ENCODE measurements at regions not wholly inside any gene's neighbourhood (a gene's known extent, or its start where the extent isn't known, plus 50 kb on each side); places are given as distances from the start of the nearest gene placed in this dataset.

DNA sequence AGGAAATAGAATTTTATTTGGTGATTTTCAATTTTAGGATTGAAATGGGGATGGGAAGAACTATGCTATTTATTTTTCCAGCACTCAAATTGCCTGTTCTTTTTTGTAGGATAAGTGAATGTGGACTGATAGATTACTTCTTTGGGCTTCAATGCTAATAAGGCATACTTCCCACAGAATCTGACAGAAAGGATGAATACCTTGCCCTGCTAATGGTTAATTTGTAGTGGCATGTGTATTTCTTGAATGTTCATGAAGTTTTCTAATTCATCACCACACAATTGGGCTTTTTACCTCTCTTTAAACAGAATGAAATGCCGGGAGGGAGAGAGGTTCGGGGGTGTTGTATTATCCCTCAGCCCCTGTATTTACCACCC, 369.1 kb upstream of the ADGRL2 start:
- no peak for DNase-seq

DNA sequence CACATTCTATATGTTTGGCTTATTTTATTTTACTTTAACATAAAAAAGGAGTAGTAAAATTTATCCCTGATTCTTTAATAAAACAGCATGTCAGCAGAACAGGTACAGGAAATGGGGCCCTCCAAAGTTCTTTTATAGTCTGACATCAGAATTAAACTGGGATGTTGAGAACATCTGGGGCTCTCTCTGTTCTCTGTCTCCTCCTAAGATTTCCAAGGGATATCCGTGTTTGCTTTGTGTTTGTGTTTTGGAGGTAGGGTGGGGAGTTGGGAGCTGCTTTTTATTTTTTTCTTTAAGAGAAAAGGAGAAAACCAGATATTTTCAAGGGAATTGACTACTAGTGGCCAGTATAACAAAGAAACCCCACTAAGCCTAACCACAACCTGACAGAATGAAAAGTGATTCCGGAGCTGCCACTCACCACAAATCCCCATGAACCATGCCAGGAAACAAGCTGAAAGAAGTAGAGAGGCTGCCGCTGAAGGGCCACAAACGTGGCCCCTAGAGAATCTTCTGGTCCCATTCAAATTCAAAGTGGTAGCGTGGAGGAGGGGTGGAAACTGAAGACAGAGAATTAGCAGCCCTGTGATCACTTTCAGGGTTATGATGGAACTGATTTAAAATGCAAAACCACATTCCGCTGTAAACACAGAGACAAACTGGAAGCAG, 369.6 kb upstream of the ADGRL2 start:
- DNase-seq = no peak

DNA sequence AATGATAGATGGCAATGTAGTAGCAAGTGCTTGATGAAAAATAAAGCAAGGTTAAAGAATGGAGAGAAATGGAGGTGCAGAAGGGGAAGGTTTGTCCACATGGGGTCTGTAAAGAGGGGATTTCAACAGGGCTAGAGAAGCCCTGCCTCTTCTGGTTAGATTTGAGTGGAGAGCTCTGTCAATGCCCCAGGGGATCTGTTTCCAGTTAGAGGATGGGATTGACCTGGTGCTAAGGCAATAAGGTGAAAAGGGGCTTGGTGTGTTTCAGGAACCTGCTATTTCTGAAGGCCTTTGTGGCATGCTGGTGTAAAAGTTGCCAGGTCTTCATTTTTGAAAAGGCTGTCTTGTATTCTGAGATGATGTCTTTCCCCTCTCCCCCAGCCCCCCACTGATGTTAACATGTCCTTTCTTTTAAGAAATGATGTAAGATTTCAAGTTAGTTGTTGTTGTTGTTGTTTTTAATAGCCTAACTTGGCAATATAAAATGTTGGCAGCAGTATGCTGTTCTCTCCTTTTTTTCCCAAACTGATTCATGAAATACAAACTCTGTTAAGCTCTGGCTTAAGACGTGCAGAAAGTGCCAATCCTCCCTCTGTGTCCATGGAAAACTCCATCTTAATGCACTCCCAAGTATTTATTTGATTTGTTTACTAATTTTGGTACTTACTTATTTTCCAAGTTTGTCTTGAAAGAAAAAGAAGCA, 370.3 kb upstream of the ADGRL2 start:
- DNase-seq = no peak

DNA sequence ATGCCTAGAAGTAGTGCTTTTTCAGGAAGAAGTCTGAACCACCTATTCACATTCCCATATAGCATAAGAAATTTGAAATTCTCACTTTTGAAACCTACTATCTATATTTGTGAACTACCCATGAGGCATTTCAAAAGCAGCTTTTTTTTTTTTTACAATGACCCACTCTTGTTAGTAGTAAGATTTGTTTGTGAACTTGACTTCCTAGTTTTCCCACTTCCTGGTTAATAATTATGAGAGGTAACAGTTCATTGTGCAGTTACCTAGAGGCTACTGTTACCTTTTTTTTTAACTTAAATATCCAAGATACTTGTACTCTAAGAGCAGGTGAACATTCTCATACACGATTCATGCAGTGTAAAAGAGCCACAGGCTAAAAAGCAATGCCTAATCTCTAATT, 371.7 kb upstream of the ADGRL2 start:
- DNase-seq = no peak

DNA sequence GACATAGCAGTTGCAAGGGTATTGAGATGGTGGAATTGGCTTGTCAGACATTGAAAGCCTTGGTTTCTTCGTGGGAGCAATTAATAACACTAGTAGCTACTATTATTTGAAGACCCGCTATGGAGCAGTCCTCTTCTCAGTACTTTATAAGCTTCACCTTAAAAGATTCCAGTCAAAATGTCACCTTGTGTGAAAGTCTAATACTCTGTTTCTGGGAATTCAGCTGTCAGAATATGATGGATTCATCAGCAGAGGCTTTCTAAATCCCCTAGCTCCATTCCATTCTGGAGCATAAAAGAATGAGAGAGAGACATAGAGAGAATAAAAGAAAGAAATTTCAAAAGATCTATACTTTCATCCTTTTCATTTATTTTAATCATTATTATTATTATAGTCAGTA, 375.9 kb upstream of the ADGRL2 start:
- DNase-seq = no peak

DNA sequence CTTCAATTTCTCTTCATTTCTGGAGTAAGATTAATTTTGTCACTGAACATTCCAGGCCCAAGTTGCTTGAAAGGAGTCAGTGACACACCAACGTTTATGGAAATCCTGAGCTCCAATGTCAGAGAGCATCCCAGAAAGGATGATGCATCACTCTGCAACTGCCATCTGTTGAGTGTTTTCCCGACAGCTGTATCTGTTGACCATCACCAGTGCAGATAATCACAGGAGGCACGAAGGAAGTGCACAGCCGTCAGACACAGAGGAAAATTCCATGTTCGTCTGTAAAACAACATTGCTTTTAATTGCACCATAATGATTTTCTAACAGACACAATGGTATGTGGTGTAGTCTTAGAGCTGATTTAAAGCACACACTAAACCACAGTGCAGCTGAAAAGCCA, 376.7 kb upstream of the ADGRL2 start:
- no peak for DNase-seq

DNA sequence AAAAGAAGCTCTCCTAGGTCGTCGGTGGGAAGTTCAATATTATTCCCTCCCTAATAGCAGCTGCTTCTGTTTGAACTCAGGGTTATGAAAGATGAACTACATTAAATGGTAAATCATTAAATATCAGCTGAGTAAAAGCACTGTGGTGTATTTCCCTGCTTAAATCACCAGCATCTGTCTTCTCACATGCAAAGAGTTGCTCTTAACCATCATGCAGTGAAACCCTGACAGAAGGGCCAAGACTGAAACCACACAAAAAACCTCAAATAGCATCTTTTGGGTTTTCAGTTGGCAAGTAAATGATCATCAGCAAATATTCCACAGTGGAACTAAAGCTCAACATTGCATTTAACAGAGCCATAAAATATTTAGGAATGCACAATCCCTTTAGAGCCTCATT, 380.0 kb upstream of the ADGRL2 start:
- no peak for DNase-seq

DNA sequence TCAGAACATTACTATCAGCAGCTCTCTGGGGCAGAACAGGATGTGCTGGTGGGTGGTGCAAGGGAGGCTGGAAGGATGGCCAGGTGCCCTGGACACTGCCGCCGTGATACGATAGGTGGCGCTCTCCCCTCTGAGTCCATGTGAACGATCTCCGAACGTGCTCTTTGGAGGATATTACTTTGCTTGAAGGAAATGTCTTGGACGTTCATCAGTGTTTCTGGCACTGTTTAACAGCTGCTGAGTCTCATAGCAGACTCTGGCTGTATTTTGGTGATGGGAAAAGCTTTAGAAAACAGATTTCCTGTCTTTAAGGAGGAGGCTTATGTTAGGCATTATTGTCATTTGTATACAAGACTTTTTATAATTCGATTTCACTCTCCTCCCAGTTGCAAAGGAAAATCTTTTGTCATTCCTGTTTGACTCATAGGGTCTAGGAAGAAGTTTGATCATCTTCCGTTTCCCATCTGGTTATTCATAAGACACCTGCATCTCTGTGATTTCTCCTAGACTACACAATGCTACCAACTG, 386.2 kb upstream of the ADGRL2 start:
- peak; percentile 35 for DNase-seq

DNA sequence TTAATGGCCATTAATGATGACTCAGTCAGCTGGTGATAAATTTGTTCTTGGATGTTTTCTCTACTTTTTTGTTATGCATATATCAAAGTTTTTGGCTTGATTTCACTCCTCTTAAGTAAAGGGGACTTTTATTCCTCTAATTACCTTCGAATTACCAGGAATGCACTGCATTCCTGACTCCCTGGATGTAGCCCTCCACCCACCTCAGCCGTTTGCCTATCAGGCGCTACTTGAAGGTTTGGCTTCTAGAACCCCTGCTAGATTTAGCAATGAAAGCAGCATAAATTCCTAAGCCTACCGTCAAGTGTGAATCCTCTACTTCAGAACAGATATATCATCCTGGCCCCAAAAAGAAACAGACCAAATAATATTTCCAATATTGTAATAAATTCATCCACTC, 387.8 kb upstream of the ADGRL2 start:
- no peak for DNase-seq

DNA sequence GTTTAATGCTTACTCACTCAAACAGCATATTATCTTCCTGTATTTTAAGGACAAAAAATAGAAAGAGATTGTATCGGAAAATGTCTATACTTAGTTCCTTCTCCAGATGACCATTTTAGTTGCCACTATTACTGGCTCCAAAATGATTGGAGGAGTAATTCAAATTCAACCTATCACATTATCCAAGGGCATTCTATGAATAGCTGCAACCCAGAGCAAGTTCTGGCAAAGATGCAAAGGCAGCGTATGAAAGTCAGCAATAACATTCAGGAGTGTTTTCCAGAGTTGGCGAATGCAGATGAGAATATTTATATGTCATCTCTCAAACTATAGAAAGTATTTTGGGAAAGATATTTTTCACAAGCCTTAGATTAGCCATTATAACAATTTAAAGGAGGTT, 389.8 kb upstream of the ADGRL2 start:
- no peak for DNase-seq

DNA sequence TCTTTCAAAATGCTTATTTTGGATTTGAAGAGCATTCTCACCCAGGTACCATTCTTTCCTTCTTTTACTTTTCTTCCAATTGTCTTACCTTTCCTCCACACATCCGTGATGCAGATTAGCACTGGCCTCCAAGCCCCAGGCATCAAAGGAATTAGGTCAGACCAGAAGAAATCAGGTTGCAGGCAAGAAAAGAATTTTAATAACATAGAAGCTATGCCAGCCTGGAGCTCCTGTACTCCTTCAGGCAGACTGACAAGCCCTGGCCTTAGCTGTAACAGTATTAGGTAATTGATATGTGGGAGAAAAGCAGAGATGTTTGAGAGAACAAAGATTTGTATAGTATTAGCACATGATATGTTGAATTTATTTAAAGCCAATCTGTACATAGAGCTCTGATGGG, 390.4 kb upstream of the ADGRL2 start:
- no peak for DNase-seq

DNA sequence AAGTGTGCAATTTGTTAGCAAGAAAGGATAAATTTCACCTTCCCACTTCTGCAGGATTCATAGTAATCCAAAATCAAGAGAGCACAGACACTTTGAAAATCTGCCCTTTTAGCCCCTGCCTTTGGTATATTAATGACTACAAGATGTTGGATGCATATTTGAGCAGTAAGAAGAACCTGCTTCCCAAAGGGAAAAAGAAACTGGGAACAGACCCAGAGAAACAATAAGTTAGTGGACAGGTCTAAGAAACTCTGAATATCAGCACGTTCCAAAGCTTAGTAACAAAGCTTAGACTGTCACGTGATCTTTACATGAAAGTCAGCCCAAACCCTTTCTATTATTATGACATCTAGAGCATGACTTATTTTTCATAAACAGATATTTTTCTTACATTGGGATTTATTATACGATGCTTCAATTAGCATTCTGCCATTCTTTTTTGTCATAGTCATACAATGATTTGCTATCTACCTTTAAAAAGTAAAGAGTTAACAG, 390.9 kb upstream of the ADGRL2 start:
- DNase-seq = no peak

DNA sequence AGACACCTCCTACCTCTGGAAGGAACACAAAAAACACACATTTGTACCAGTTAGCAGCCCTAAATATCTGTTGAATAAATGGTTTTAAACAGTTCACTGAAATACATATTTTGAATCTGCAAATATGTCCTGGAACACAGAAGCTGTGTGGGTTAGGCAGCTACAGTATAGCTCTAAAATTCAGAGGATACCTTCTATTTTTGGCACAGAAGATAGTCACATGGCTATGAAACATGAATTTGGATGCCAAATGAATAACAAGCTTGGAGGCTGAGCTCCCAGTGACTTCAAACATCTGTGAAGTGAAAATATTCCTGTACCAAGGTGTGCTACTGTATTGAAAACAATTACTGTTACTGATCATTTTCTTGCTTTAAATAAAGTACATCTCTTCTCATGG, 391.5 kb upstream of the ADGRL2 start:
- DNase-seq = no peak

DNA sequence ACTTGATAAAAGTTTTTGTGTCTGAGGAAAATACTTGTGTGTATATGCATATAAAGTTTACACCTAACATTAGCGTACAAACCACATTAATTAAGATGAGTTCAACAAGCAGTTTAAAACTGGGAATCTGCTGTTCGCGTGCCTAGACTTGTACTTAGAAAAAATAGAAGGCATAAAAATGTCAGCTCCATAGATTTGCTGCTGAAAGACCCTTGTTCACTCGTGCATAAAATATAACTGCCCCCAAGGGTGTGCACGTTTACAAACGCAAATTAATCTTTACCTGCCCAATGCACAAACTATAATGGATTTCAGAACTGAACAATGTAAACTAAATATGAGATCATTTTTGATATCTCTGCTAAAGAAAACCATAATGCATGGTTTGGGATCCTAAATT, 392.3 kb upstream of the ADGRL2 start:
- no peak for DNase-seq

DNA sequence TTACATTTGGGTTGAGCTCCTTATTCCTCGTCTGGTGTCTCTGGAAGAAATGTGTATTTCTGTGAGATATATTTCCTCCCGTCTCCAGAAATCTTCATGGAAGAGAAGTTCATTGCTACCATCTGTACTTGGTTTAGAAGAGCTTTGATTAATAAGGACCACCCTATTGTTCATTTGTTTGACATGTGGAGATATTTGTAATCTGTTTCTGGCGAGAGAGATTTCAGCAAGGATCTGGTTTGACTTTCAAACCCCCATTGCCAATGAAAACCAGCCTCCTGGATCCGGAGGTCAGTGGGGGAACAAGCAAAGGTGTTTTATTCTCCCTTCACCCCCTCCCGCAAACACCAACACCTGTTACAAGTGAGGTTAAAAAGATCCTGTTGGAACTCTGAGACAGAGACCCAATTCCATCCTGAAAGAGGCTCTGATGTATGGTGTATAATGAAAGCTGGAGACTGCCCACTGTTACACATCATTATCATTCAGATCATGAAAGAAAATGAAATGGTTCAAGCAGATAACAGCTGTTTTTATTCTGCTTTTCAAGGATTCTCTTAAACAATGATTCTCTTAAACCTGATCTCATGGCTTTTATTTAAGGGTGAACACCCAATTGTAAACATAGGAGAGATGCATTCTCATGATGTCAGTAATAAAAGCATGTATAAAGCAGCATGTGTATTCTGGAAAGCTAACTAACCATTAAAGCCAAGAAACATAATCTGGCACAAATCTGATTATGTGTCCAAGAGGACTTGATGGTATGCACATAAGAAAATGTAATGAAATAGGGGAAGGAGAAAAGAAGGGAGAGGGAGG, 393.5 kb upstream of the ADGRL2 start:
- DNase-seq = no peak

DNA sequence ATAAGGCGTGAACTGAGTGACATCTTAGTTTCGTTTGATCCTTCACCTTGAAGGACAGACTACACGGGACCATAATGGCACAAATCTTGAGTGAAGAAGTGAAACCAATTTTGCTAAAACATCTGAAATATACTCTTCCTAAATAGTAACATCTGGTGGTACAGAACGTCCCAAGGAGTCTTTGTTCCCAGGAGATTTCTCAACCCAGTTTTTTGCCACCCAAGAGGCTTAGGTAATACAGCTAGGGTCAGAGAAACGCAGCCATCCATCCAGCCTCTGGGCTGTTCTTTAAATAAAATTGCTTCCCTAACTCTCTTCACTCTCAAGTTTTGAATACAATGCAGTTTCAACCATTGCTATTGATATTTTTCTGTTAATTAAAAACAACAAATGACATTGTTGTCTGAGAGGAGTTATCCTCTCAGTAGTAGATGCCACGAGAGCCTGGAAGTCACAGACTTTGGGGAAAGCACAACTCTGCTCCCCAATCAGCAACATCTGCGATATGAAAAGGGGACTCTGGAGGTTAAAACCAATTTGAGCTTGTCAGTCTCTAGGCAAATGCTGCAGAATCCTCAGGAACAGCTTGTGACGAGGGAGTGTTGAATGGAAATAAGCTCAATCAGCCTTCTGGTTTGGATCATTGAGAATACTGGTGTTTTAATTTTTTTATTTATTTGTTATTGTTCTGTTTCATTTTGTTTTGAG, 394.3 kb upstream of the ADGRL2 start:
- DNase-seq = no peak

DNA sequence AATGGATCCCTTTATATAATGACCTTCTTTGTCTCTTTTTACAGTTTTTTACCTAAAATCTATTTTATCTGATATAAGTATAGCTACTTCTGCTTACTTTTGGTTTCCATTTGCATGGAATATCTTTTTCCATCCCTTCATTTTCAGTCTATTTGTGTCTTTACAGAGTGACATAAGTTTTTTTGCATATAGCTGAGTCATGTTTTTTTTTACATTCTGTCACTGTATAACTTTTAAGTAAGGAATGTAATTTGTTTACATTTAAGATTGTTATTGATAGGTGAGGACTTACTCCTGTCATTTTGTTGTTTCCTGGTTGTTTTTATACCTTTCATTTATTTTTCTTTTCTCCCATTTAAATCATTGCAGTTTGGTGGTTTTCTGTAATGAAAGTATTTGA, 402.7 kb upstream of the ADGRL2 start:
- DNase-seq = no peak

DNA sequence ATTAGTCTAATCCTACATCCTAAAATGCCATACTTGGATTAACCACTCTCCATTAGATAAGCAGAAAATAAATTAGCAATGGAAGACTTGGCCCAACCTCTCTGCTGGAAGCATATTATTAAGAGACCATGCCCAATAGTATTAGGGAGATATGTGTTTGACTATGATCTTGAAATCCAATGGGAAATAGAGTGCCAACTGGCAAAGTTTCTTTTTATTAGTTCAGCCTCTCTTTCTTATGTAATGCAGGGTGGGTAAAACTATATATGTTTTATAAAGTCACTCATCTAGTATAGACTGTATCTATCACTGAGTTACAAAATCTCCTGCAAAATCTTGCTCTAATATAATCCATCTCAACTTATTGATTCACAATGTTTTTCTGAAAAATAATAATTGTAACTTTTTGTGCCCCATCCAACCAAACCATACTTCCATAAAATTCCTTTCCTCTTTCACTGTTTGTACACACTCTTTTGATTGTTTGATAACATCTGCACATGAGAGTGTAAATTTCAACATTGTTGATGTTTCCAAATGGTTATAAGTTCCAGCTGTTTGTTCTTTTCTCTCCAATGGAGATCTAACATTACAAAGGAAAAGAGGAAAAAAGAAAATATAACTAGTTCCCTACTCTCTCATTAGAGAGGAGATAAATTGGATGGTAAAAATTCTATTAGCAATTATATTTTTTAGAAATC, 408.1 kb upstream of the ADGRL2 start:
- no peak for DNase-seq

DNA sequence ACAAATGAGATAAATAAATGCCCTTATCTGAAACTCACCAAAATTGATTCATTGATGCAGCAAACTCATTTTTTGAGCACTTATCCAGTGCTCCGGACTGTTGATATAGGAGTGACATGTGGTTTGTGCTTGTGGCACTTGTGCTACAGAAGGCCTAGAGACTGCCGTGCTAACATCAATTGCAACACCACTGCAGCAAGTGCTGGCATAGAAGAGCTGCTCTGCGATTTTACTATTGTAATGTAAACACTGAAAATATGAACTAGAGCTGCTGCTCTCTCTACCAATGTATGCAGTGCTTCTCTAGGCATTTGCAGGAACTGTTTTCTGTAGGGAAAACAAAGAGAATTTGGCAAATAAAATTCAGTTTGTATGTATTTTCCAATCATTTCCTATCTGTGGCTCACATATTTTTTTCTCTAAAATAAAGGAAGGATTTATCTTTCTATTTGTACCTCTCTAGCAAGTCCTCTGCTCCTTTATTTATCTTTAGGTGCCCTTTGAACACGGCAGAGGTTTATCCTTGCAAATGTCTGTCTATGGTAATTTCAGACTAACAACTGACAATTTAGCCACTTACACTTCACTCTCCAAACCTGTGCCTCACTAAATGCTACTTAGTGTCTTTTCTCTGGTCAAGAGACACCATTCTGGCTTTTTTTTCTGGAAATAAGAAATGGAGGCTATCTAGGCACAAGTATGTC, 409.5 kb upstream of the ADGRL2 start:
- DNase-seq = no peak

DNA sequence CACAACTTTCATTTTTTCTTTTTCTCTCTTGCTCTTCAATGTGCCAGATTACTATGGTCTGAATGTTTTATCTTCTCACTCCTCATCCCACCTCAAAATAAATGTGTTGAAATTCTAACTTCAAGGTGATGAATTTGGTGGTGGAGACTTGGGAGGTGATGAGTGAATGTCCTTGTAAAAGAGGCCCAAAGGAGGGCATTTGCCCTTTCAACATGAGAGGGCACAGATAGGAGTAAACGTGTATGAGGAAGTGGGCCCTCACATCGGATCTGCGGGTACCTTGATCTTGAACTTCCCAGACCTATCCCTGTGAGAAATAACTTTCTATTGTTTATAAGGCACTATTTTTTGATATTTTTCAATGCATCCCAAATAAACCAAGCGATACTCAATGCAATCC, 412.3 kb upstream of the ADGRL2 start:
- no peak for DNase-seq

DNA sequence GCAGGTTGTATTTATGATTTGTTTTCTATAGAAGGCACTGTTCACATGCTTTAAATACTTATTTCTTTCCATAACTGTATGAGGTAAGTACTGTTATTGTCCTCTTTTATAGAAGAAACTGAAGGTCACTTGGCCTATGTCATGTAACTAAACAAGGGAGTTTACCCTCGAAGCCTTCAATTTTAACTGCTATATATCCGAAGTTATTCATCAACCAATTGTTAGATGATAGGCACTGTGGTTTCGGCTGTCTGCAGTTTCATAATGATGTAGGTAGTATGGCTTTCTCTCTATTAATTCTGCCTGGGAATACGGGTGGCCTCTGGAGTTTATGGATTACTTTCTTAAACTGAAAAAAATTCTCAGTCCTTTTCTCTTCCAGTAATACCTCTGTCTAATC, 413.3 kb upstream of the ADGRL2 start:
- no peak for DNase-seq

Measured in right kidney (tissue), 1 donor.